ENCODE measurements at regions not wholly inside any gene's neighbourhood (a gene's known extent, or its start where the extent isn't known, plus 50 kb on each side); places are given as distances from the start of the nearest gene placed in this dataset.

GRCh38 chr7:42445691-42446090 lies 208.7 kb upstream of the GLI3 start:
- DNase-seq (ENCODE audit: low read depth): no peak

DNA sequence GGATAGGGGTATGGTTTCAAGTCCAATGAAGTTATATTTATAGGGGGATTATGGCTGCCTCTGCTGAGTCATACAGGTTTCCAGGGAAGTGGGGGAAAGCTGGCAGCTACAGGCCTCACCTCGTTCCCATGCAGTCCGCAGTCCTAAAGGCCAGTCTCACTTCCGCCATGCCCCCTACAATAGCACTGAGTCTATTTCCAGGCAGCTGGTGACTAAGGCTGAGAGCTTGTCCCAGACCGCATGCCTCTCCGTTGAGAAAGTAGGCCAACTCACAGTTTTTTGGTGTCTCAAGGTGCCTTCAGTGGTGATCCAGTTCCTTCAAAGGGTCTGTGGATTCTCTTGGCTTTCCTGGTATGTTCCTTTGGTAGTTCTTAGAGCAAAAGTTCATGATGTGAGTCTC lies 203.9 kb upstream of the GLI3 start:
- no peak for DNase-seq (ENCODE audit: low read depth)

GRCh38 chr7:42432644-42433043 lies 195.6 kb upstream of the GLI3 start:
- no peak for DNase-seq (ENCODE audit: low read depth)

DNA sequence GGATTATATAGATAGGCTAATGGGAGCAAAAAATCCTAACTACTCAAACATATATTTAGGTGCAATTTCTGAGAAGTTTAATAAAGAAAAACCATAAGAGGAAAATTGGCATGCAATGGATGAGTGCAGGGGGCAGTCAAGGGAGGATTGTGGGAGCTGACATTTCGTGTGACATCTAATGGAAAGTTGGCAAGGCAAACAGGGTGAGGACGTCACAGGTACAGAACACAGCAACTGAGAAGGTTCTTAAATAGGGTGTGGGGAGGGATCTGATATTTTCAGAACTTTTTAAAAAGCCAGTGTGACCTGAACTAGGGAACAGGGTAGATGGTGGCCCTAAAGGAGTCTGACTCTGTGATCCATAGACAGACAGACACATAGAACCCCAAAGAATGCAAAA lies 194.9 kb upstream of the GLI3 start:
- no peak for DNase-seq (ENCODE audit: low read depth)

DNA sequence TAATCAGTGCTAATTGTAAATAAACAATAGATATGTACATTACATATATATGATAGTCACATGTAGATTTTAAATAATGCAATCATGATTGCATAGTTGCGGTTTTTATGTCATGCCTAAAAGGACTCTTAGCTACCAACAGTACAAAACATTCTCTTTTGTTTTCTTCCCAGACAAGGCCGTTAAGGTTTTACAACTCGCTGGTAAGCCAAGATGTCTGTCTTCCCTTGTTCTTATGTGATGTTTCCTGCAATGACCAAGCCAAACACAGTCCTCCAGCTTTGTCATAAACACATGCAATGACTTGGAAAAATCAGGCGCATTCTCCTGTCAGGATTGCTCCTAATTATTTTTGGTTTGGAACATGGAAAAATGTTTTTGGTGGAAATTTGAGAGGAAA lies 192.3 kb upstream of the GLI3 start:
- no peak for DNase-seq (ENCODE audit: low read depth)

DNA sequence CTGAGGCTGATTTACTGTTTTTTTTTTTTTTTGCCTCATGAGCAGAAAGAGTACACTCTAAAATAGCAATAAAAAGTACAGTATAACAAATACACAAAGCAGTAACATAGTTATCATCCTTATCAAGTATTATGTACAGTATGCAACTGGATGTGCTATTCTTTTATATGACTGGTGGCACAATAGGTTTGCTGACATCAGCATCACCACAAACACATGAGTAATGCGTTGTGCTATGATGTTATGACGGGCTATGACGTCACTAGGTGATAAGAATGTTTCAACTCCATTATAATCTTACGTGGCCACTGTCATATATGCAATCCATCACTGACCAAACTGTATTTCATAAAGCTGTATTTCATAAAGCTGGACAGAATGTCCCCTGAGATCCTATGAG lies 189.2 kb upstream of the GLI3 start:
- DNase-seq (ENCODE audit: low read depth): no peak

- DNase-seq (ENCODE audit: low read depth): no peak
These were observed 178.0 kb upstream of the GLI3 start for GRCh38 chr7:42414941-42415505.

GRCh38 chr7:42414028-42414427 lies 177.0 kb upstream of the GLI3 start:
- no peak for DNase-seq (ENCODE audit: low read depth)

GRCh38 chr7:42409296-42409695 lies 172.3 kb upstream of the GLI3 start:
- no peak for DNase-seq (ENCODE audit: low read depth)

GRCh38 chr7:42407833-42408232 lies 170.8 kb upstream of the GLI3 start:
- no peak for DNase-seq (ENCODE audit: low read depth)

- DNase-seq (ENCODE audit: low read depth): no peak
These were observed 170.2 kb upstream of the GLI3 start for GRCh38 chr7:42407021-42407710.

DNA sequence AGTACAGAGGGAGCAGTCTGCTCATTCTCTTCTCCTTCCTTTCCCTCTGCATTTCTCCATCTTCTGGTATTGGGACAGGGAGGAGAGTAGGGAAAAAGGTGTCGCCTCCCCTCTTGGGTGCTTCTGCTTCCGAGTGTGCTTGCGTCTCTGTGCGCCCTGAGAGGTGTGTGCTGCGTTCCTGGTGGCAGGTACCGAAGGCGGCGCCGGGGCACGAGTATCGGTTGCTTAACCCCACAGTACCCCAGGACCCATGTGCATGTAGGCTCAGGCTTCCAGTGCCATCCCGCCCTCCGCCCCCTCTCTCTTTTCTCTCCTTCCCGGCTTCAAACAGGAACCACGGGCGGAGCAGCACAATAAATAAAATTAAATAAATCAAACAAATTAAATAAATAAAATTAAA lies 169.3 kb upstream of the GLI3 start:
- no peak for DNase-seq (ENCODE audit: low read depth)

- DNase-seq (ENCODE audit: low read depth): no peak
These were observed 168.8 kb upstream of the GLI3 start for GRCh38 chr7:42405782-42406181.

DNA sequence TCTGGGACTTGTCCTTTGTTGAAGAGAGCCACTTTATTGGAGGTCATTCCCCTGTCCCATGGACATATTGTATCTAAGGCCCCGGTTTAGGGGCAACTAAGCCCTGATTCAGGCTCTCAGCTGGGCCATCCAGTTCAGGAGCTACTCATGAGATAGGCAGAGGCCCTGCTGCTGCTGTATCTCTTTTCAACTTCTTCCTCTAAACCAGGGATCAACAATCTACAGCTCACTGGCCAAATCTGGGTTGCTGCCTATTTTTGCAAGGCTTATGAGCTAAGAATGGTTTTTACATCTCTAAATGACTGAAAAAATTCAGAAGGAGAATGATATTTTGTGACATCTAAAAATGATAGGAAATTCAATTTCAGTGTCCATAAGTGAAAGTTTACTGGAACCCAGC lies 166.8 kb upstream of the GLI3 start:
- DNase-seq (ENCODE audit: low read depth): no peak

GRCh38 chr7:42400961-42401360 lies 164.0 kb upstream of the GLI3 start:
- DNase-seq (ENCODE audit: low read depth): no peak

DNA sequence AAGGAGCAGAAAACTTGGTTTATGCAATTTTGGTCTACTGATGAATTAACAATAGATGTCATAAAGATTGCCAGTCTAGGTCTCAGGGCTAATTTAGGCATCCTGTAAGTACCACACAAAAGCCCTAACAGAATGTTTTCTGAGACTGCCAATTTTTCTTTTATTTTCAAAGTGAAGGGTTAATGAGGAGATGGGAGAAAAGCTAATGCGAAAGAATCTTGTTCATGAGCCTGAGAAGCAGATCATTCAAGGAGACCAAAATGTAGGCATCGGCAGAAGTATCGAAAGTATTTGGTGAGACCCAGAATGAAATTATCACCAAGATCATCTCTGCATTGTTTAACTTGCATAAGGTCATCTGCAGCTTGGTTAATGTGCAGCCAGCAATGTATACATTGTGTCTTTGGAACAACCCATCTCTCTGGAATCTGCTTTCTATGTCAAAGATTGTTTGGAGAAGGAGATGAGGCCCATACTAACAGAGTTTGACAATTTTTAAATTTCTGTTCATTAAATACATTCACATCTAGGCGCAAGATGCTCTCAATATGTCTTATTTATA lies 163.3 kb upstream of the GLI3 start:
- no peak for DNase-seq (ENCODE audit: low read depth)

DNA sequence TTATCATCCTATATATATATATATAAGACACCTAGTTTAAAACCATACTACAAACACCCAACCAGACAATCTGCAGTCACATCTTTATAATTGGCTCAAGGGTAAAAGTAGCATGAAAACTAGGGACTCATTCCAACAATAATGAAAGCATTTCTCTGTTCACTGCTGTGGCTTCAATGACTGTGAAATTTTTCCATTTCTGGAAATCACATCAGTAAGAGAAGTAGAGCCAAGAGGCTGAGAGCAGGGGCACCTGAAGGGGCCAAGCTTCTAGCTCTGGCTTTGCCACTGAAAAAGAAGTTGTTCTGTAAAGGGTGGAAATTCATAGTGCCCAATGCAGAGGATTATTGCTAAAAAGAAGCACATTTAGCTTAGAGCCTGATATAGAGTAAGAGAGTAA lies 158.6 kb upstream of the GLI3 start:
- DNase-seq (ENCODE audit: low read depth): no peak

DNA sequence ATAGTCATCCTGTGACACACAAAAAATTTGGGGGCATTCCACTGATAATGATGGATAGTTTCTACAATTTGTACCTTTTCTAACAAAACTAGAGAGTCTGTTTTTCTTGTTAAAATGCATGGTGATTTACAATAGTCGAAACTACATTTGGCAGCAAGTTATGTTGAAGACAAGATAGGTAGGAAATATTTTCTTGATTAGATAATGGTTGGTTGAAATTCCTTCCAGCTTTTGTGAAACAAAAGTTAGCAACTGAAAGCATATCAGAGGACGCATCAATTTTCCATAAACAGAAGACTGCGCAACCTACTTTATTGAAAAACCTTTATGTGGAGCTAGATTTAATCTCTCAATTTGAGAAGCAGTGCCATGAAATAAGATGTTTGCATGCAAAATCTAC lies 155.8 kb upstream of the GLI3 start:
- DNase-seq (ENCODE audit: low read depth): no peak

DNA sequence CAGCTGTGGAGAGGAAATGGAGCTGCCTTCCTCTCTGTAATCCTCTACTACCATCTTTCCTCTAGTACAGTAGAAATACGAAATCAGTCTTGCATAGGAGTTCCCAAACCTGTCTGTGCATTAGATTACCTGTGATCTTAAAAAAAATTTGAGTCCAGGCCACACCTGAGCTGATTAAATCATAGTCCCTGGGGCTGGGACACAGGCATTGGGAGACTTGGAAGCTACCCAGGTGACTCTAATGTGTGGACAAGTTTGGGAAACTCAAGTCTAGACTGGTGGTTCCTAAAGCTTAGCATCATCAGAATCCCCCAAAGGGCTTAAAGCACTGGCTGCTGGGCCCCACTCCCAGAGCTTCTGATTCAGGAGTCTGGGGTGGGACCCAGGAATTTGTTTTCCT lies 152.7 kb upstream of the GLI3 start:
- DNase-seq (ENCODE audit: low read depth): no peak

GRCh38 chr7:42385912-42386311 lies 148.9 kb upstream of the GLI3 start:
- DNase-seq (ENCODE audit: low read depth): no peak

- DNase-seq (ENCODE audit: low read depth): no peak
These were observed 144.2 kb upstream of the GLI3 start for GRCh38 chr7:42381161-42381560.

GRCh38 chr7:42380401-42380800 lies 143.4 kb upstream of the GLI3 start:
- peak; percentile 17 for DNase-seq (ENCODE audit: low read depth)

DNA sequence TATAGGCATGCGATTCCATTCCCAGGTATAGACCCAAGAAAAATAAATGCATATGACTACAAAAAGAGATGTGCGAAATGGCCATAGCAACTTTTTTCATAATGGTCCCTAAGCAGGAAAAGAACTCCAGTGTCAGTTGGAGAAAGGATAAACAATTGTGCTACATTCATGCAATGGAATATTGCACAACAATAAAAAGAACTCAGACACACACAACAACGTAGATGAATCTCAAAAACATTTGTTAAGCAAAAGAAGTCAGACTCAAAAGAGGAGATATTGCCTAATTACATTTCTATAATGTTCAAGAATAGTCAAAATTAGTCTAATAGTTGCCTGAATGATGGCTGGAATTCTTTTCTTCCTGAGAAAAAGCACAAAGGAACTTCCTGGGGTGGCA lies 141.1 kb upstream of the GLI3 start:
- no peak for DNase-seq (ENCODE audit: low read depth)

DNA sequence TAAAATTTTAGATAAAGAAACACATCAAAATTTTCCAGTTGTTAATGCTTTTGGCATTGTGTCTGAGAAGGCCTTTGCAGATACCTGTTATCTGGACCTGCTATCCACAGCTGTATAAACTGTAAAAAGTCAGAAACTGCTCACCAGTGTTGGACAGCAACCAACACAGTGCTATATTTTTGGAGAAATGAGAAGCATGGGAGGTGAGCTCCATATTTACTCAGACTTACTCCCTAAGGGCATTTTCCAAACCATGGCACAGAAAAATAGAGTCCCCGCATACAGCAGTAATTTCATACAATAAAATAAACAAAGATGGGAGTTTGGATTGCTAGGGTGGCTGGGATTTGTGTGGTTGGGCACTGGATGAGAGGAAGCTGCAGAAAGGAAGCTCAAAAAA lies 136.3 kb upstream of the GLI3 start:
- DNase-seq (ENCODE audit: low read depth): no peak

Measured in non-pigmented ciliary epithelial cell (primary cell).